HG03520 (cell line): ENCODE measurements at regions not wholly inside any gene's neighbourhood (a gene's known extent, or its start where the extent isn't known, plus 50 kb on each side); places are given as distances from the start of the nearest gene placed in this dataset.
"Not testable (repeated sequence)": the region's sequence is repeated elsewhere in the genome, so short reads cannot be mapped to it uniquely, and the experiment has no call there.

ENCODE experiments used
- ATAC-seq: cut with Tn5 transposase; IDR thresholded peaks from one replicate; pipeline ENCODE4 v1.9.1; 2021; ENCODE audit warnings: mild to moderate bottlenecking, moderate library complexity; ENCODE audit not compliant: unreplicated experiment

DNA sequence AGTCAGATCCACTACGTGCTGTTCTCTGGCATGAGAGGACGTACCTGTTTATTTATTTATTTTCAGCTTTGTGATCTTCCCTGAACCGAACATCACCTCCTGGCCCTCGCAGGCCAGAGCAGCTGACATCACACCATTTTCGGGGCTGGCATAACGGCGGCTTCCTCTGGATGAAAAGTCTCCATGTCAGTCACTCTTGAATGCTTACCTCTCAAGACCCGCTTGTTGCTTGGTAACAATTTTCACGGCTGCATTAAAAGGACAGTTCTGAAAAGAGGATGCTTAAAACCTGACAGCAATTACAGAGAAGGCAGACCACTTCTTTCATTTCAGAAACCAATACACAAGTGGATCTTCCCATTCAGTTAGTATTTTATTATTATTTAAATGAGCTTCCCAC lies 159.8 kb upstream of the CDH4 start:
- no peak for ATAC-seq

DNA sequence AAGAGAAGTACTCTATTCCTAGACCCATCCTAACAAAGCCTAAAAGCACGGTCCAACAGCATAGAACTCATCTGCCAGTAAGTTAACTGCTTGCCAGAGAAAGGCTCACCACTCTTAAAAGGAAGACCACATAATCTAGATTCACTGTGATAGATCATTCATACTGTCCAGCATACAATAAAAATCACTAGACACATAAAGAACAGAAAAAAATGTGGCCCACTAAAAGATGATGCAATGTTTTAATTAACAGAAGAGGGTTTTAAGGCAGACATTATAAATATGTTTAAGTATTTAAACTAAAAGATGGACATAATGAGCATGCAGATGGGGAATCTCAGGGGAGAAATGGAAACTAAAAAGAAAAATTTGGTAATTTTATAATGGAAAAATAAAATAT lies 157.5 kb upstream of the CDH4 start:
- ATAC-seq = no peak

DNA sequence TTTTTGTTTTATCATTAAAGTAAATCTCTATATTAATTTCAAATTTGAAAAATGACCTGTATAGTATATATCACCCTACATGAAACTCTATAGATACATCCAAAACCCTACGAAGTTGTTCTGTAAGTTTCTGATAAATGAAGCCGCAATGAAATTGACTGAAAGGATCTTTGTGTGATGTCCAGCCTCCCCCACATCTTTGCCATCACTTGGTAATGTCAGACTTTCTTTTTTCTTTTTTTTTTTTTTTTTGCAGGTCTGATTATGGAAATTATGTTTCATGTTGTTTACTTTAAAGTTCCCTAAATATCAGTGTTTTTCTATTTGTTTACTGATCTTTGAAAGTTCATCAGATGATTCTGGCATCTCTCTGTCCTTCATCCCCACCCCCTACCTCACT lies 155.6 kb upstream of the CDH4 start:
- no peak for ATAC-seq

DNA sequence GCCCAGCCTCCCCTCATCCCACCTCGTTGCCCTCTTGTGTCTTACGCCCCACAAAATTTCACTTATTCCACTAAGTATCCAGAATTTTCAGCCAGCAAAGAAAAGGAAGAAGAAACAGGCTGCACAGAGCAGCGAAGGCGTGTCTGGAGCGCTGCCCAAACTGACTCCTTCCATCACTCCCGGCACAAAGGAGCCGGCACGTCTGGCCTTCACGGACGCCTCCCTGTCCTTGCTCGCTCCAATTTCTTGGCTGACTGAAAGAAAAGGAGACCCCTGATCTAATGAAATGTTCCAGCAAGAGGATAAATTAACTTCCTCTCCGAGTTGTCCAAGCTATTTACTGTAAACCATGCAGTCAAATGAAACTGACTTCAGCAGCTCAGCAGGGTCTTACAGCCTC lies 152.3 kb upstream of the CDH4 start:
- ATAC-seq = no peak

DNA sequence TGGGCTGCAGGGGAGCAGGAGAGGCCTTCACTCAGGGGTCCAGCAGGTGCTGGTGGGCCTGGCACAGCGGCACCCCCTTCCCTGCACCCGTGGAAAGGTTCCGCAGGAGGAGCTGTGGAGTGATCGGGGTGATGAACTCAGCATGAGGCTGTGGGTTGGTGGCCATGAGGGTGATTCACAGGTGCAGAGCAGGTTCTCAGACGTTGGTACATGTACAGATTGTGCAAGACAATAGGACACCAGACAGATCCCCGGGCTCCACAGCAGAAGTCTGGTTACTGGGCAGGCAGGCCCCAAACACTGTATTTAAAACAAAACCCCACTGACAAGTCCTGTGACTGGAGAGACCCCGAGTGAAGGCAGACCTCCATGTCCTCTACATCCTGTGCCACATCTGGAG lies 151.6 kb upstream of the CDH4 start:
- ATAC-seq = no peak

DNA sequence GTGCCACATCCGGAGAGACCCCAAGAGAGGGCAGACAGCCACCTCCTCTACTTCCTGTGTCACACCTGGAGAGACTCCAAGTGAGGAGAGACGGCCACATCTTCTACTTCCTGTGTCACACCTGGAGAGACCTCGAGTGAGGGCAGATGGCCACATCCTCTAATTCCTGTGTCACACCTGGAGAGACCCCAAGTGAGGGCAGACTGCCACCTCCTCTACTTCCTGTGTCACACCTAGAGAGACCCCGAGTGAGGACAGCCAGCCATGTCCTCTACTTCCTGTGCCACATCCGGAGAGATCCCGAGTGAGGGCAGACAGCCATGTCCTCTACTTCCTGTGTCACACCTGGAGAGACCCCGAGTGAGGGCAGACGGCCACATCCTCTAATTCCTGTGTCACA lies 150.7 kb upstream of the CDH4 start:
- not testable (repeated sequence) for ATAC-seq

DNA sequence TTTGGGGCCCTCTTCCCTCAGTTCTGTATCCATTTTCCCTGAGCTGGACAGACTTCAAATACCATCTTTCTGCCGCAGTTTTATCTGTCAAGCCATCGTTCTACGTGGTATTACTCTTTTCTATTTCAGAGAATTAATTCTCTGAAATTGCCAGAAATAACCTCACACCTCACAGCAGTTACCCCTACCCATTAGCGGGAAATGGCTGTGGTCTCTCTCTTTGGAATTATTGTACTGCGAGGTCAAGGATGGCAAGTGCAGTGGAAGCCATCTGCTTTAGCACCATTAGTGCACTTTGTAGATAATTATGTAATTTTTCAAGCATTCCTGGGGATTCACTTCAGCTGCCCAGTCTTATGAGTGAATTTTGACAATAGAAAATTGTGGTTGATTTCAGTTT lies 147.8 kb upstream of the CDH4 start:
- ATAC-seq = no peak

DNA sequence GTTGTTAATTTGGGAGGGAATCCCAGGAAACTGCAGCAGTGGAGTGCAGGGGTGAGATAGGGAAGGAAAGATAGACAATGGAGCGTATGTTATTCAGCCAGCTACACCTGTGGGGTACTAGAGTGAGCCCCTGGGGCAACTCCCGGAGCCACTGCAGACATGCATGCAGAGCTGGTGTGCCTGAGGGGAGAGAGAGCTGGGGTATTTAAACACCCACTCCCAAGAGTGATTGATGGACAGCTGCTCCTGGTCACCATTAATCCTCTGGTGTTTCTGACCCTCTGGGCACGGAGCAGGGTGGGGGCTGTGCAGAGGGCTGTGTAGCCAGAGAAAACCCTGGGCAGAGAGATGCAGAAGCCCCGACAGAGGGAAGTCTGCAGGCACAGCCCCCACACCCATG lies 146.7 kb upstream of the CDH4 start:
- no peak for ATAC-seq

DNA sequence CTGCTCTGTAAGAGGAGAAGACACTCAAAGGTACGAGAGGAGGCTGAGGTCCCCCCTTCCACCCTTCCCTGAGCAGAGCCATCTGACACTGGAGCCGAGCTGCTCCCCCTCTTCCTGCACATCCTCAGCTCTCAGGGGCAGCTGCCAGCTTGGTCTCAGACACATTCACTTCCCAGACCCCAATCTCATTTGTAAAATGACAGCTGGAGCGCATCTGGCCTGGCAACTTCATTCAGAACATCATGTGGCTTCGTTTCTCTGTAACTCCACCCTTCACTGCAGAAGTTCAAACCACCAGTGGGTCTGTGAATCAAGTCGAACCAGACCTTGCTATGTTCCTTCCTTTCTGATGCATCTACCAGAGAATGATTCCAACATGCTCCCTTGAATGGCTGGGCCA lies 145.6 kb upstream of the CDH4 start:
- no peak for ATAC-seq

DNA sequence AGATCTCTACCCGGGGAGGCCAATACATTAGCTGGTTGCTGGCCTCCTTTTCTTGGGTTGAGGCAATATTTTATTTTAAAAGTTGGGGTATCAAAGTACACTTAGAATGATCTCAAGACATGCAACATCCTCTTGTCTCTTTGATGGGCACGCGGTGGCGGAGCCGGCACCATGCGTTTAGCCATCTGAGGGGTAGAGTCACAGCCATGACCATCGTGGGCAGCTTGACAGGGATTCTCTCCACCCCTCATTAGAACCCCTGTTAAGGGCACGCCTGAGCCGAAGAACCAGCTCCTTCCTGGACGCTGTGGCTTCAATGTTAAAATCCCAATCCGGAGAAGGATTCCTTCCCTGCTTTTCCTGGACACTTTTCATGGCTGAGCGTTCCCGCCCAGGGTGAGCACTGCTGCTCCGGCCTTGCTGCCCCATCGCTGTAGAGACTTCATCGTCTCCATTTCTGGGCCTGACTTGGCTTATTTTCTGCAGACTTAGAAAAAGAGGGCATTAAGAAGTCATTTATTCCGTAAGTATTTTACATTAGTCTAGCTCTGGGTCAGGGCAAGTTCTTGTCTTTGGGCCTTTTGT lies 142.7 kb upstream of the CDH4 start:
- no peak for ATAC-seq

DNA sequence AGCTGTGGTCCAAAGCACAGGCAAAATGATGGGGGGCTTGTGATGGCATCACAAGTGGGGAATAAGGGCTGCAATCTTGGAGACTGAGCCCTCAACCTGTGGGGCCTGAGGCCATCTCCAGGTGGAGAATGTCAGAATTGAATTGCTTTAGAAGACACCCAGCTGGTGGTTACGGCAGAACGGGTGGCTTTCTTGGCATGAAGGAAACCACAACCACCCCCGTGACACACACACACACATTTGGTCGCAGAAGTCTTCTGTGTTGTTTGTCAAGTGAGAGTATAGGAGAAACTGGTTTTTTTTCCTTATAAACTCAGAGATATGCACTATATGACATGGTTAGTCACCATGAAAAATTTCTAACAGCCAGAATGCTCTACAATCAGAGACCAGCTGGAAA lies 139.5 kb upstream of the CDH4 start:
- ATAC-seq = no peak

DNA sequence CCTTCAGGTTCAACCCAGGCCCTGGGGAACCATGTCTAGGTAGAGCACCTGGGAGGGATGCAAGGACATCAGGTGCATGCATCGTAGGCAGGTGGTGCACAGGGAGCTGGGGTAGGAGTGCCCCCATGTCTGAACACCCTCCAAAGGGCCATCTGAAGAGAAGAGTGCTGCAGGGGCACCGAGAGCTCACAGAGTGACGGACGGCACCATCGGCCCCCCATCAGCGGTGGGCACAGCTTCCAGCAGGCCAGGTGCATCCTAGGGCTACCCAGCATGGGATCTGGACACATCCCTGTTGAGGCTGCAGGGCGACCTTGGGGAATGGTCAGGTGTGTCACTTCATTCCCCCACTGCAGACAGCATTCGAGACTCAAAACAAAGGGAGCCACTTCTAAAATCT lies 138.3 kb upstream of the CDH4 start:
- ATAC-seq = no peak

DNA sequence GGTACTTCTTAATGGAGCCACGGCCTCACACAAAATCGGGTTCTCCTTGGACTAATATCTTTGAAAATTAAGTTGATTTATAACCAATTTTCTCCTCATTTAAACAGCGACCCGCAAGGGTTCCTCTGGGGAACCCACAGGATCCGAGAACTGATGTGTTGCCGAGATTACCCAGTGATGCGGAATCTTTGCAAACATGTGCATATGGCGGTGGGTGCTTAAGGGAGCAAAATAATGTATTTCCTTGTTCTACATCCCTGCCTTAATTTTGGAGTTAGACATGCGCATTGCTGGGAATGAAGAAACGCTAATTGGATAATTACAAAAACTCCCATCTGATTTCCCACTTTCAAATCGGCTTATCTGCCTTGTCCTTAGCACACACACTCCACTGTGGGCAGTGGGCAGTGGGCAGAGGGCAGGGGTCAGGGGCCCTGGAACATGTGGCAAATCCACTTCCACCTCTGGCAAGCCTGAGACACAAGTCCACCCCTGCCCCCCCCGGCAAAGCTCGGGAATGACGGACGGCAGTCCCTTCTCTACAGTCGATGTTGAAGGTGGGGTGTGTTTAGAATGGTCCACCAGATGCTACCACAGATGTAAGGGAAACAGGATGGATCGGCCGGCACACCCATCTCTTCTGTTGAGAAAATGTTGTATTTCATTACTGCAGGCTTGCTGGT lies 137.4 kb upstream of the CDH4 start:
- ATAC-seq = no peak

DNA sequence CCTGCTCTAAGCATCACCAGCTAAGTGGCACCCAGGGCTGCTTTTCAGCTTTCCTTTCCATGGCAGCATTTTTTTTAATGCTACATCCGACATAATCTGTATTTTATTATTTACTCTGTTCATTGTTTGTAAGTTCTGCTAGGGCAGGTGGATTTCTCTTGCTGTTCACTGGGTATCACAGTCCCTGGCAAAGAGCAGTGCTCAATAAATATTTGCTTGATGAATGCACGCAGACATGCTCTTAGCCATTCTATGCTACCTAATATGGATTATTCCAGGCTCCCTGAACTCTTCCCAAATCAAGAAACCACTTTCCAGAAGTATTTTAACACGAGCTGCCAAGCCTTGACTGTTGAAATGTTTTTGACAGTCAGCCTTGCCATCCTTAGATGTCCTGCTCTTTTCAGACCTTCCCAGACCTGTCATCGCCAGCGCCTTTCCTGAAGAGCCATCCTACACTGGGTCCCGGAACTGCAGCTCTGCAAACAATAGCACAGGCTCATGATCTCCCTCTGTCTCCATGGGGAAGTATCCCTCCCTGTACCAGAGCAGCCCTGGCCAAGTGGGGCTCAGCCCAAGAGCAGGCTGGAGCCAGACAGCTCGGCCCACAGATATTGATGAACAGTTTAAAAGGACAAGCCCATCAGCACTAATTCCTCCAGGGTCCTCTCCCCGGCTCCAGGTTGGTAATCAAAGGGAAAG lies 136.5 kb upstream of the CDH4 start:
- no peak for ATAC-seq

DNA sequence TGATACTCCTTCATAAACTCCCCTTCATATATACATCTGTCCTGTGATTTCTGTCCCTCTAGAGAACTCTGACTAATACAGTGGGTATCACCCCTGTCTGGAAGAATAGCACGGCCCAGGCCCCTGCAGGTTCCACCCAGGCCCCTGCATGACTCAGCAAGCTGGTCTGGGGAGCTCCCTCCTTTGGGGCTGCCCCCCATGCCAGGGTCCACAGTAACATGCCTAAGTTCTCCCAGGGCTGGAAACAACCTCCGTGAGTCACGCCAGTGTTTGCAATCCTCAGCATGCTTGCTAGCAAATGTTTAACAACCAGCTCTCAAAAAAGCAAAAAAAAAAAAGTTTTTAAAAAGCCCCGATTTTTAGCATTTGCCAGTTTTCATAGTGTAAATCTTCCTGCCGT lies 134.3 kb upstream of the CDH4 start:
- ATAC-seq = no peak

DNA sequence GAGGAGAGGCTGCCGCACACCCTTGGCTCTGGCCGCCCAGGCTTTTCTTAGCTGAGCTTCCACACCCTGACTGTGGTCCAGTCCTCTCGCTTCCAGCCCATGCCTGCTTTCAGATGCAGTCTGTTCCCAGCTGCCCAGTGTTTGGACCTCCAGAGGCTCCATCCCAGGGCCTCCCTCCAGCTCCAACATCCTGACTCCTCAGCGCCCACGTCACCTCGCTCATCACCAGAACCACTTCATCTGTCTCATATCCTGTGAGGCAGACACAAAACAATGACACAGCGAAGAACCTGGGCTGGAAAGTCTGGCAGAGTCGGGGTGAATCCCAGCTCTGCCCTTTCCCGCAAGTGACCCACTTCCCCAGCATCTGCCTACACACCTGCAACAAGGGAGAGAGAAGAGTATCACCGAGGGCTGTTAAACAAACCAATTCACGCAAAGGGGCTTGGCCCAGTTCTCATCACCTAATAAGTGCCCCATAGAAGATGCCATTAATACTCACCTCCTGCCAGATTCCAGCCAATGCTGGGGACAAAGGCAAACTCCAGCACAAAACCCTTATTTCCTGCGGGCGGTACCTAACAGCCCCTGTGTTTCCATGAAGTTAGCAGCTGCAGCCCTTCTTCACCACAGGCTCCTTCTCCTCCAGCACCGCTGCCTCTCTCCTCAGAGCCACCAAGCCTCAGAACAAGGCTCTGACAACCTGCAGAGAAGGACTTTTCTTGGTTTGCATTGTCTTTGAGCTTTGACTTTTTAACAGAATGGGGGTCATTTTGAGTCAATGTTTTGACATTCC lies 133.4 kb upstream of the CDH4 start:
- ATAC-seq = no peak

DNA sequence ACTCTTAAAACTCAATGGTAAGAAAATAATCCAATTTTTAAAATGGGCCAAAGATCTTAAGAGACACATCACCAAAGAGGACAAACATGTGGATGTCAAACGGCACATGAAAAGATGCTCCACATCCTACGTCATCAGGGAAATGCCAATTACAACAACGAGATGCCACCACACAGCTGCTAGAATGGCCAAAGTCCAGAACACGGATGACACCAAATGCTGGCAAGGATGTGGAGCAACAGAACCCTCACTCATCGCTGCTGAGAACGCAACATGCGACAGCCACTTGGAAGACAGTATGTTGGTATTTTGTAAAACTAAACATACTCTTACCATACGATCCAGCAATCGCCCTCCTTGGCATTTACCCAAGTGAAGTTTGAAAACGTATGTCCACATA lies 132.8 kb upstream of the CDH4 start:
- no peak for ATAC-seq

DNA sequence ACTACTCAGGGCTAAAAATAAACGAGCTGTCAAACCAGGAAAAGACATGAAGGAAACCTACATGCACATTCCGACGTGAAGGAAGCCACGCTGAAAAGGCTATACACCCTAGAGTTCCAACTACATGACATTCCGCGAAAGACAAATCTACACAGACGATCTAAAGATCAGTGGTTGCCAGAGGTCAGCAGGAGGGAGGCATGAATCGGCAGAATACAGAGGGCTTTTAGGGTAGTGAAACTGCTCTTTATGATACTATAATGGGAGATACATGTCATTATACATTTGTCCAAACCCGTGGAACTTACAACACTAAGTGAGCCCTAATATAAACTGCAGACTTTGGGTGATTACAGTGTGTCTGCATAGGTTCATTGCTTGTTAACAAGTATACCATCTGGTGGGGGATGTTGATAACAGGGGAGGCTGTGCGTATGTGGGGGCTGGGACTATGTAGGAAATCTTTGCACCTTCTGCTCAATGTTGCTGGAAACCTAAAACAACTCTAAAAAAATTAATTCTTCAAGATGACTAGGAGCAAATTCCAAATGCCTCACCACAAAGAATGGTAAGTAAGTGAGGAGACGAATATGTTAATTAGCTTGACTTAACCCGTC lies 132.2 kb upstream of the CDH4 start:
- ATAC-seq = no peak

DNA sequence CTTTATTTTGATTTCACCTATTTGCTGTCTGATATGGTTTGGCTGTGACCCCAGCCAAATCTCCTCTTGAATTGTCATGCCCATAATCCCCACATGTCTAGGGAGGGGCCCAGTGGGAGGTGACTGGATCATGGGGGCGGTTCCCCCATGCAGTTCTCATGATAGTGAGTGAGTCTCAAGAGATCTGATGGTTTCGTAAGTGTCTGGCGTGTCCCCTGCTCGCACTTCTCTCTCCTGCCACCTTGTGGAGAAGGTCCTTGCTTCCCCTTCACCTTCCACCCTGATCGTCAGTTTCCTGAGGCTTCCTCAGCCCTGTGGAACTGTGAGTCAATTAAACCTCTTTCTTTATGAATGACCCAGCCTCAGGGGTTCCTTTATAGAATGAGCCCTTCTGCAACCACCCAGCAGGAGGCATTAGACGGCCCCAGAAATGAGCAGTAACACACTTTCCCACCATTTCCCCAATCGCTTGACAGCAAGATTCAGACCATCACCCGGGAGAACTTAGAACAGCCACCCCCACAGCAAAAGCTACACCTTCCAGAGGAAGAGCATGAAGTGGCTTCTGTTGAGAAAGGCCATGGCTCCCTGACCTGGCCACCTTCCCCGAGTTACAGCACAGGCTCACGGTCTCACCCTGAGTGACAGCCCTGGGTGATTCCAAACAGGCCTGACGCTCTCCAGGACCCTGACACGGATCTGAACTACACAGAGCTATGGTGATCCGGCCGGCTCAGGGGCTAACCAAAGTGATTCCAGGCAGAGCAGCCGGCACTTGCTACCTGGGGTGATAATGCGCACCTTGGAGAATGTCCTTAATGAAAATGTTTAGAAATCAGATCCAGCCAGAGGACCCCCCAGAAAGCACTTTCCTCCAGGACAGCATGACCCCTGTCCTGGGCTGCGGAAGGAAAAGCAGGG lies 131.2 kb upstream of the CDH4 start:
- no peak for ATAC-seq

DNA sequence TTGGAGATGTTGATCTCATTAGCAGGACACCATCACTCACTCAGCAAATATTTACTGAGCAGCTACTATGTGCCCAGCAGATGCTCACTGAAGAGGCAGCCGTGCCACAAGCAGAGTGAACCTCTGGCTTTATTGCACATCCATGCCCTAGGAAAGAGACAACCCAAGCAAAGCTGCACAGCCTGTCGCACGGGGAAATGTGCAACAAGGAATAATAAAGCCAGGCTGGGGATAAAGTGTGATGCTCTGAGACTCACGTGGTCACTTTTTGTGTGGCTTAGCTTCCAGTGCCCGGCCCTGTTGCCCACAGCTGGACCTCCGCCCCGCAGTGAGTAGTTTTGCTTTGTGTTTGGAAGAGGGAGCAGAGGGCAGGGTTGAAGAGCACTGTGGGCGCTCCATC lies 130.4 kb upstream of the CDH4 start:
- no peak for ATAC-seq
